Stimulated activated CD8-positive, alpha-beta memory T cell treated with anti-CD3 and anti-CD28 coated beads, Interleukin-4, amount 100 ng/mL, for 4 hours (primary cell): ENCODE measurements at regions not wholly inside any gene's neighbourhood (a gene's known extent, or its start where the extent isn't known, plus 50 kb on each side); places are given as distances from the start of the nearest gene placed in this dataset.

Experiments used
- DNase-seq, 2 donors: peaks; one replicate each; pipeline ENCODE4 v3.0.0-alpha.2; 2020; ENCODE audit warnings: low read depth in 2 of 2, low spot score in 1 of 2

GRCh38 chr4:4694827-4695226 is 153.0 kb upstream of the STX18 start:
- DNase-seq: no peak

- DNase-seq: no peak
Observed at GRCh38 chr4:4694296-4694772, 152.5 kb upstream of the STX18 start.

- DNase-seq: no peak
Observed at GRCh38 chr4:4693755-4694295, 152.0 kb upstream of the STX18 start.

GRCh38 chr4:4693258-4693657 is 151.4 kb upstream of the STX18 start:
- DNase-seq: no peak

- DNase-seq: no peak
Observed at GRCh38 chr4:4690854-4691253, 149.0 kb upstream of the STX18 start.

GRCh38 chr4:4689694-4690440 is 148.0 kb upstream of the STX18 start:
- DNase-seq: no peak

- DNase-seq: no peak
Observed at GRCh38 chr4:4687935-4688727, 146.3 kb upstream of the STX18 start.

GRCh38 chr4:4687100-4687499 is 145.3 kb upstream of the STX18 start:
- DNase-seq: no peak

GRCh38 chr4:4685810-4686795 is 144.3 kb upstream of the STX18 start:
- no peak for DNase-seq

- no peak for DNase-seq
Observed at GRCh38 chr4:4681653-4682052, 139.8 kb upstream of the STX18 start.

GRCh38 chr4:4680758-4681157 is 138.9 kb upstream of the STX18 start:
- DNase-seq: no peak

GRCh38 chr4:4680243-4680642 is 138.4 kb upstream of the STX18 start:
- no peak for DNase-seq

GRCh38 chr4:4677556-4678522 is 136.0 kb upstream of the STX18 start:
- no peak for DNase-seq

- DNase-seq: no peak
Observed at GRCh38 chr4:4675641-4676040, 133.8 kb upstream of the STX18 start.

- no peak for DNase-seq
Observed at GRCh38 chr4:4675051-4675581, 133.3 kb upstream of the STX18 start.

- no peak for DNase-seq
Observed at GRCh38 chr4:4673070-4673469, 131.2 kb upstream of the STX18 start.

- DNase-seq: no peak
Observed at GRCh38 chr4:4672402-4672801, 130.6 kb upstream of the STX18 start.

GRCh38 chr4:4671774-4672349 is 130.0 kb upstream of the STX18 start:
- no peak for DNase-seq

- DNase-seq: no peak
Observed at GRCh38 chr4:4670869-4671268, 129.0 kb upstream of the STX18 start.
